ENCODE measurements at regions not wholly inside any gene's neighbourhood (a gene's known extent, or its start where the extent isn't known, plus 50 kb on each side); places are given as distances from the start of the nearest gene placed in this dataset.
"Not testable (repeated sequence)": the region's sequence is repeated elsewhere in the genome, so short reads cannot be mapped to it uniquely, and the experiment has no call there.

GRCh38 chr12:131231032-131231980, 277.6 kb downstream of the ADGRD1 start:
- TF ChIP-seq POLR2A (IDR thresholded peaks at IDR 0.05; ENCODE audit: low read length) (no peak), GATA1 (IDR thresholded peaks at IDR 0.05; ENCODE audit: low read depth, low read length) (no peak)
- no peak for DNase-seq

- no peak for DNase-seq
Measured at GRCh38 chr12:131232036-131232435, 278.3 kb downstream of the ADGRD1 start.

GRCh38 chr12:131232872-131233271, 279.2 kb downstream of the ADGRD1 start:
- DNase-seq = not testable (repeated sequence)

More at GRCh38 chr12:131232036-131232435, 278.3 kb downstream of the ADGRD1 start:
- TF ChIP-seq GATA1 (IDR thresholded peaks at IDR 0.05; ENCODE audit: low read depth, low read length) (no peak), POLR2A (IDR thresholded peaks at IDR 0.05; ENCODE audit: low read length) (no peak)

- not testable (repeated sequence) for DNase-seq
Measured at GRCh38 chr12:131233850-131234789, 280.4 kb downstream of the ADGRD1 start.

- DNase-seq = not testable (repeated sequence)
Measured at GRCh38 chr12:131234841-131235271, 281.1 kb downstream of the ADGRD1 start.

GRCh38 chr12:131235871-131236271, 282.2 kb downstream of the ADGRD1 start:
- TF ChIP-seq POLR2A (IDR thresholded peaks at IDR 0.05; ENCODE audit: low read length) (no peak), GATA1 (IDR thresholded peaks at IDR 0.05; ENCODE audit: low read depth, low read length) (no peak)
- no peak for DNase-seq

- no peak for DNase-seq
- TF ChIP-seq GATA1 (IDR thresholded peaks at IDR 0.05; ENCODE audit: low read depth, low read length) = no peak
- TF ChIP-seq POLR2A (IDR thresholded peaks at IDR 0.05; ENCODE audit: low read length) = no peak
Measured at GRCh38 chr12:131239384-131240094, 285.8 kb downstream of the ADGRD1 start.

- DNase-seq = no peak
- TF ChIP-seq POLR2A (IDR thresholded peaks at IDR 0.05; ENCODE audit: low read length) (no peak), GATA1 (IDR thresholded peaks at IDR 0.05; ENCODE audit: low read depth, low read length) (no peak)
Measured at GRCh38 chr12:131241517-131241916, 287.8 kb downstream of the ADGRD1 start.

- peak; percentile 31 to 44 for DNase-seq
- TF ChIP-seq POLR2A (IDR thresholded peaks at IDR 0.05; ENCODE audit: low read length) (no peak), GATA1 (IDR thresholded peaks at IDR 0.05; ENCODE audit: low read depth, low read length) (no peak)
Measured at GRCh38 chr12:131242741-131243496, 289.2 kb downstream of the ADGRD1 start.

- DNase-seq = not testable (repeated sequence)
Measured at GRCh38 chr12:131244157-131244688, 290.5 kb downstream of the ADGRD1 start.

GRCh38 chr12:131245161-131245560, 291.5 kb downstream of the ADGRD1 start:
- not testable (repeated sequence) for DNase-seq

- no peak for DNase-seq
Measured at GRCh38 chr12:131245564-131246355, 292.1 kb downstream of the ADGRD1 start.

GRCh38 chr12:131247026-131247725, 293.5 kb downstream of the ADGRD1 start:
- DNase-seq = not testable (repeated sequence)

More at GRCh38 chr12:131245564-131246355, 292.1 kb downstream of the ADGRD1 start:
- TF ChIP-seq GATA1 (IDR thresholded peaks at IDR 0.05; ENCODE audit: low read depth, low read length) = no peak
- TF ChIP-seq POLR2A (IDR thresholded peaks at IDR 0.05; ENCODE audit: low read length) = no peak

GRCh38 chr12:131247875-131248274, 294.2 kb downstream of the ADGRD1 start:
- DNase-seq = not testable (repeated sequence)
